ENCODE measurements at regions not wholly inside any gene's neighbourhood (a gene's known extent, or its start where the extent isn't known, plus 50 kb on each side); places are given as distances from the start of the nearest gene placed in this dataset.

DNA sequence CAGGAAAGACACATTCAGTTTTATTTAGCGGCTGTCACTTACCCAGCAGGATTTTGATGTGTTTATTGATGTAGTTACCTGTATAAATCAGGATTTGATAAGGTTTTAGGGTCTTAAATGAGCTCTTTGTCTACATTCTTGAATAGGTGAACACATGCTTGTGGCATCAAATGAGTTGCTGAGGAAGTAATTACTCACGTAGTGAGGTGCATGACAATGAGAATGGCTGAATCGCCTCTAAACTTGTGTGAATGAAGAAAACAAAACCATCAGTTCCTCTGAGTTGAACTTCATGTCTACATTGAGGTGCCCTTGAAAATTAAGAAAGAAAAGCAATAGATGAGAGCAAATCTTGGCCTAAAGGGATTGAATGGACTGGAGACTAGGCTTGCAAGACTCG lies 245.6 kb upstream of the SATB1 start:
- no peak for DNase-seq (ENCODE audit: low spot score)

DNA sequence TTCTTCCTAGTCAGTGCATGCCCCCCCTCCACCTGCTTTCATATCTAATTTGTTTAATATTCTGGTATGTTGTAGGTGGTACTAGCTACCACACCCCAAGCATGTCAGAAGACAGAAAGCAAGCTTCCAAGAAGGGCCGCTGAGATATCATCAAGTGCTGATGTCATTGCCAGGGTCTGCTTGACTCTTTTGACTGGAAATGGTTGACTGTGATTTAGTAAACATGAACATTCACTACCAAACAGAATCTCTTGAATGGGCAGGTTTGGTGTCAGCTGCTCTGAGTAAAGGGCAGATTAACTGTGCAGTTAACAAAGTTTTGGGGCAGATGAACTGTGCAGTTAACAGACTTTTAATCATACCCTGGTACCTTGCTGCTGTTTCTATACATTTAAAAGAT lies 244.2 kb upstream of the SATB1 start:
- no peak for DNase-seq (ENCODE audit: low spot score)

DNA sequence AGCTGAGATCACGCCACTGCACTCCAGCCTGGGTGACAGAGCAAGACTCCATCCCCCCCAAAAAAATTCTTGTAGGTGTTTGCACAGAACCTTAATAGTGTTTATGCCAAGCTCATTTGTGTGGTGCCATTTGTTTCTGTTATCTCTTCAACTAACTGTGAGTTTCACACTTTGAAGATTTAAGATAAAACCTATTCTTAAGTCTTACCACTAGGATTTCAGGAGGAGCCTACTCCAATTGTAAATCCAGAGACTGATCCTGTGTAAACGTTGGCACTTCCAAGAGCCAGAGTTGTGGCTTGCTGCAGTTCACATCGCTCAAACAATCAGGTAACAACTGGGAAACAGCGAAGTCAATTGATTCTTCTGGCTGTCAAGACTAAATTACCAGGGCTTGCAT lies 242.4 kb upstream of the SATB1 start:
- DNase-seq (ENCODE audit: low spot score): no peak

DNA sequence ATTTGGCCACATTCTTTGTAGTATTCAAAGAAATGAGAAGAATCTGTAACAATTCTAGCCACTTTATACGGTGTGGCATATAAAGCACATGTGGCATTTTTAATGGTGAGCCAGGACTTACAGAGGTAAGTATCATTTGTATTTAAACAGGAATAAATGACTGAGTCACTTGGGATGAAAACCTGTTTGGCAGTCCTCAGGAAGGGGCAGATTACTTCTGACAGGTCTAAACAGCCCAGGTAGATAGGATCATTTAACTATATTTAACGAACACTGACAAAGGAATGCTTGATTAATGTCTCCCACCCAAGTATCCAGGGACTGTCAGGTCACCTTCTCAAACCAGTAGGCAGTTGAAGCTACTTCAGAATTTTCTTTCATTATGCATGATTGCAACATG lies 241.5 kb upstream of the SATB1 start:
- no peak for DNase-seq (ENCODE audit: low spot score)

DNA sequence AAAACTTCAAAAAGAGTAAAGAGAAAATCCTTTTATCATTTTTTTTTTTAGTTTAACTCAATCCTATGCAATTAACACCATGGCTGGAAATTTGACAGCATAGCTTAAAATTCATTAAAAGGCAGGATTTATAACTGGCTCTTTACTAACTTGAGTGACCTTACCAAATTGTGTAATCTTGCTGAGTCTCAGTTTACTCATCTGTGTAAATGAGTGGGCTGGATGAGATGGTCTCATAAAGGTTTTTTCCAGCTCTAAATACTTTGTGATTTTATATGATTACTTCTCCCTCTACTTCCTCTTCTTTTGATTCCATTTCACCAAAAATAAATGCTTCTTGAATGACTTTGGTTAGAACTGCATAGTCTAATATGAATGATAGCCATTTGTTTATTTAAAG lies 234.9 kb upstream of the SATB1 start:
- no peak for DNase-seq (ENCODE audit: low spot score)

DNA sequence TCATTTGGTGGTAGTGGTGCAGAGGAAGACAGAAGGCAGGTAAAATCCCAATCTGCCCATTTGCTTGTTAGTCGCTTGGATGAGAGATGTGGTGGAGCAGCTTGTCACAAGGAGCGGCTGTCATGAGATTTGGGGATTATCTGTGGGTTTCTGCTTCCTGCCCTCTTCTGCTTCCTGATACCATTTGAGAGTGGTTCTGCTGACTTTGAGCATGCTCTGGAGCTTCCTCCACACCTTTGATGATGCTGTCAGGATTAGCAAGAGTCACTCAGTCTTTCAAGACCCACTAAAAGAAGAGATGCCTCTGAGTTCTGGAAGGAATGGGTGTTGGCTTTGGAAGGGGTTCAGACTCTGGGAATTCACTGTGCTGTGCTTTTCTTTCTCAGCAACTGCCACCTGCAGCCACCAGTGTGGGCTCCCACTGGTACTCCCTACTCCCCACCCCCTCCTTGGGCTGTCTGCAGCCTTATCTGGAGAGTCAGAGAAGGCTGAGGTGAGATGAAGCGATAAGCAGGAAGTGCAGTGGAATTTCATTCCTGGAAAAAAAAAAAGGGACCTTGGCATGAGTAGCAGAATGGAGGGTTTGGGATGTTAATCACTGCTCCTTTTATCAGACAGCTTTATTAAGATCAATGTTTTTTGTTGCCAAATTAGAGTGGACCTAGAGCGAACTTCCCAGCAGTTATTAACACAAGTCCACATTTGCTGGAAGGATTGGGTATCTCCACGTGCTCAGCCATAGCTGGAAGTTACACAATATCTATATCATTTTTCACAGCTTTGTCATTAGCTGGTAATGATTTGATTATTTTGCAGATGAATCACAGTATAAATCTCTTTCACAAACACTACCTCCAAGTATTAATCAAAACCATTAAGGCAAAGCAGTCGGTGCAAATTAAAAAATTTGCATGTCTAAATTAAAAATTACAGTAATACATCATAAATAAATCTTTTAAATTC lies 233.0 kb upstream of the SATB1 start:
- DNase-seq (ENCODE audit: low spot score): no peak

DNA sequence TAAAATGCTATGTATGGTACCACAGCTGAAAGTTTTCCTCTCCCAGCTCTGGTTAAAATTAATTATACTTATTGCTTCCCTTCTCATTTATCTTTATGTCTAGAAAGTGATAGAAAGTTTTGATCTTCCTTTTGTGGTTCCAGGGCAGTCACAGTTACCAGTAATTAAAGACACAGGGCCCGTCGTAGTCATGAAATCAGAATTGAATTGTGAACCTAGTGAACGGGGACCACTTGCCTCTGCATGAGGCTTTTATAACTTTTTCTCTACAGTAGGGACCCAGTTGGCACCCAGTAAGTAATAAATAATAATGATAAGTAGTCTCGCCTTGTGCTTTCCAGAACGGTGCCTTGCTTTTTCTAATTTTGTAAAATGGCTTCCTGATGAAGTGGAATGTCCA lies 231.7 kb upstream of the SATB1 start:
- DNase-seq (ENCODE audit: low spot score): no peak

DNA sequence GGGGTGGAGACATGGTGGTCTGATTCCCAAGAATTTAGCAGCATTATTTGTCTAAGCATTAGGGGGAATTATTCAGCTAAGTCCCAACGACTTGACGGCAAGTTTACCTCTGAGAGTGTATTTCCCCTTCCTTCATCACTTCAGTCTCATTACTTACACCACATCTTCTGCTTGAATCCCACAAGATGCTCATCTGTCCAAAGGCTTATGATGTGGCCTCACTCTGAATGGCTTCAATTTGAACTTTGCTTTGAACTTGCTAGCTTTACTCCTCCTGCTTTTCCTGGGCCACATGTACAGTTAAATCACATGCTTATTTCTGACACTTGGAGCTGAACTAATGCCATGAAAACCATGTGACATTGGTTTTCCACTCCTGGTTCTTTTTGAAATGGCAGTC lies 231.3 kb upstream of the SATB1 start:
- DNase-seq (ENCODE audit: low spot score): no peak

DNA sequence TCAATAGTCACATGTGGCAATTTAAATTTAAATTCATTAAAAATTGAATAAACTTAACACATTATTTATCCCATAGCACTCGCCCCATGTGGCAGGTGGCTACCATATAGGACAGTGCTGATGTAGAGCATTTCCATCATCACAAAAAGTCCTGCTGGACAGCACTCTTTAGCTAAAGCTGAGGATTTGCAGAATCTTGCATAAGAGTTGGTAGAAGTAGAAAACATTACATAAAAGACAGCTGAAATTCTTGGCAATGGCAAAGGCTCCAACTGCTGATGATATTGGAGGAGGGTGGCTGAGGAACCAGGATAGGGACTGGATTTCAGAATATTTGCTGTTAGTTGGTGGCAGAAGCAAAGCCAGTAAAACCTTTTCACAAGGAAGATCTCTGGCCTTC lies 230.7 kb upstream of the SATB1 start:
- DNase-seq (ENCODE audit: low spot score): no peak

DNA sequence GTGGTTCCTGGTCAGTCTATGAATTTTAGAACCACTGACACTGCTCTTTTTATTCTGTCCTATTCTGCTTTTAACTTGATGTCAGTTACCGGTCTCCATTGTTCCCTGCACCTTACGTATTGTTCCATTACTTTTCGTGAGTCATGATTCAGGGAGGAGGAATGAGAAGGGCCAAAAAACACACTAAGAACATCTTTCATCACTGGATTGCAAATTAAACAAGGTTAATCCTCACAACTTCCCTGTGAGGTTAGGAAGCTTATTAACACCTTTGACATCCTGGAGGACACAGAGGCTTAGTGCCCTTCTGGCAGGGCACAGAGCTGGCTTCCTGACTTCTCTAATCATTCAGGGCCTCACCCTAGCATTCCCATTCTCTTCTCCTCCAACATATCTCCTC lies 227.6 kb upstream of the SATB1 start:
- no peak for DNase-seq (ENCODE audit: low spot score)

DNA sequence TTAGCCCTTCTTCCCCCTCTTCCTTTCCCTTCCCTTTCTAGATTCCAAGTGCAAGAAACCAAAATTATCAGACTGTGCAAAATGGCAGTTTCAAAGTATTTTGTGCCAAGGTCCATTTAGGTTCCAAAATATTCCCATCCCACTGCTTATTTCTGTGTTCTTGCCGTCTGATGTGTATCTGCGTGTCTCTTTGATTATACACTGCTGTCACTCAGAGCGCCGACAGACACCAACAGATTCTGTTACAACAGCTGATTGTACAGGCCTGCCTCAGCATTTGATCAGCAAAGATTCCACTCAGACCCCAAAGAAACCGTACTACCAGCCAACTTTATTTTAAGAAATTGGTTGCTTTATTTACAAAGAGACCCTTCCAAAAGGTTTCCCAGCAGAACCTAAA lies 225.6 kb upstream of the SATB1 start:
- no peak for DNase-seq (ENCODE audit: low spot score)

DNA sequence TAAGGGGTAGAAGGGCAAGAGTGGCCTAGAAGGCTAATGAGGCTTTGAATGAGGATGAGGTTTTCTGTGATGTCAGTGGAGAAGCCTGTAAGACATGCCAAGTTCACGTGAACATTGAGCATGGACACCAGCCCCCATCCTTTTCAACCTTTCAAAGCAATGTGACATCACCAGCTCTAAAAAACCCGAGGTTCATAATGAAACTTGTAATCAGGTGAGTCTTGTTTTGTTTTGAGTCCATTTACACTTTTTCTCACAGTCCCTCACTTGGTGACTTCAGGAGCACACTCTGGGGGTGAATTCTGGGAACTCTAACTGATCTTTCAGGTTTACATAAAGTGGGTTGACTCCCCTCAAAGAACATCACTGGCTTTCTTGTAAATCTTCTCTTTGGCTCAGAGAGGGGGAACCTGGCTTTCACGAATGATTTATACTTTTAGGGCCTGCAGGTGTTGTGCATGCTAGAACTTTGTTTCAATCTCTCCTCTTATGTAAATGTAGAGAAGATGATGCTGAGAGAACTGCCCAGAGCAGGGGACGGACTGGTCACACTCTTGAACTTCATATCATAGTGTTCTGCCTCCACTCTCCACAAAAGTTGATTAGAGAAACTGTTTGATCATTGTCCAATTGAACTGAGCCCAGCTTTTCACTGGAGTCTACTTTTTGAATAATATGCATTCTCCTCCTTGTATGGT lies 224.7 kb upstream of the SATB1 start:
- no peak for DNase-seq (ENCODE audit: low spot score)

DNA sequence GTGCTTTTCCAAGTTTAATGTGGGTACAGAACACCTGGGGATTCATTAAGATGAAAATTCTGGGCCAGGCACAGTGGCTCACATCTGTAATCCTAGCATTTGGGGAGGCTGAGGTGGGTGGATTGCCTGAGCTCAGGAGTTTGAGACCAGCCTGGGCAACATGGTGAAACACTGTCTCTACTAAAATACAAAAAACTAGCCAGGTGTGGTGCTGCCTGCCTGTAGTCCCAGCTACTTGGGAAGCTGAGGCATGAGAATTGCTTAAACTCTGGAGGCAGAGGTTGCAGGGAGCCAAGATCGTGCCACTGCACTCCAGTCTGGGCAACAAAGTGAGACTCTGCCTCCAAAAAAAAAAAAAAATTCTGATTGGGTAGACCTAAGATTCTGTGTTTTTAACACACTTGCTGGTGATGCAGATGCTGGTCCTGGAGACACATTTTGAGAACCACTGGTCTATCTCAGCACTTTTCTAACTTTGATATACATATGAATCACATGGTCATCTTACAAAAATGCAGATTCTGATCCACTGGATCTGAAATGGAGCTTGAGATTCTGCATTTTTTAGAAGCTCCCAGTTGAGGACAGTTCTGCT lies 223.8 kb upstream of the SATB1 start:
- DNase-seq (ENCODE audit: low spot score): no peak

DNA sequence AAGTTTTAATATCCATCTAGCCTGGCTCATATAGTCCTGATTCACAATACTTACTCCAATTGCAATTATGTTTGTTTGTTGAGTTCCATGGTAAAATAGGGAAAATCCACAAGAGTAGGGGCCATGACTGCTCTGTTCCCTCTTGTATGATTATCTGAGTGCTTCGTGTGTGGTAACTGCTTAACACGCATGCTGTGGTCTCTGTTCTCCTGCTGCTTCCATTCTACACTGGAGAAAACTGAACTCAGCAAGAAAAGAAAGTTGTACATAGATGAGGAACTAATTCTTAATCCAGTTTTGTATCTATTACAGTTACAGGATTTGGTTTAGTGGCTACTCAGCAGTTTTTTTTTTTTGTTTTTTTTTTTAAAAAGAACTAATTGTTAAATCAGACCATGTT lies 223.0 kb upstream of the SATB1 start:
- no peak for DNase-seq (ENCODE audit: low spot score)

DNA sequence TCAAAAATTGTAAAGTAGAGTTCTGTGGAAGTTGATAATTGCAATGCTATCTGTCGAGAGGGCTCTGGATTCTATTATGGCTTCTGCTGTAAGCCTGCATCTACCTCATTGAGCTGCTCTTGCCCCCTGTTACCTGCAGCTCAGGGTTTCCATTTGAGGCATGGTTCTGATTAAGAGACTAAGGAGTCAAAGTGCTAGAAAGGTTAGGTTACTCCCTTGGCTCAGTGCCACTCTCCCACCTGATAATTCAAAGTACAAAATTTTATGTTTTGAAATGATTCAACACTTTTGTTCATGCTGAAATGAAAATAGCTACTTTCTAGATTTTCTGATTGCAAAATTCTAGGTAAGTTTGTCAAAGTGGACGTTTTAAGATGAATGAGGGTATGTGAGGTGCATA lies 220.5 kb upstream of the SATB1 start:
- DNase-seq (ENCODE audit: low spot score): no peak

DNA sequence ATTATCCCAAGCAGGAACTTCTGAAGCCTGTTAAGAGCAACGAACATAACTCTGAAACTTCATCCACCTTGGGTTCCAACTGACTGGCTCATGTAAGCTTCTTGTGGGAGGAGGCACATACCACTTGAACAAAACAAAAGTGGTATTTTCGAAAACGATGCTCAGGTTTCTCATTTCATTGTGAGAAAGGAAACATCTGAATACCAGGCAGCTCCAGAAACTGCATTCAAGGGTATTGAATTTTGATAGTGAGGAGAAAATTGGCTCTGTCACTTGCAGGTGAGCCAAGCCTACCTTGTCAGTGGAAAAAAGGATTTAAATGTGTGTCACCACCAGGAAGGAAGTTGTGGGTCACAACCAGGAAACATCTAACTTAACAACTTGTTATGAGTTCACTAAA lies 218.1 kb upstream of the SATB1 start:
- DNase-seq (ENCODE audit: low spot score): no peak

DNA sequence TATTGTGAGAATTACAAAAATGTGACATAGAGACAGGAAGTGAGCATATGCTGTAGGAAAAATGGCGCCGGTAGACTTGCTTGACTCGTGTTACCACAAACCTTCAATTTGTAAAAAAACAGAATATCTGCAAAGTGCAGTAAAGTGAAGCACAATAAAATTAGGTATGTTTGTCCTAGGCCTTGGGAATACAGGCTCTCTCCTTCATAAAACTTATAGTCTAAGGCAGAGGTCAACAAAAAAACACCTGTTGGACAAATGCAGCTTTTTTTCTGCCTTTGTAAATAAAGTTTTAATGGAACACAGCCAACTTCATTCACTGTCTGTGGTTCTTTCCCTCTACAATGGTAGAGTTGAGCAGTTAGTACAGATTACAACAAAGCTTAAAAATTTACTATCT lies 216.8 kb upstream of the SATB1 start:
- no peak for DNase-seq (ENCODE audit: low spot score)

DNA sequence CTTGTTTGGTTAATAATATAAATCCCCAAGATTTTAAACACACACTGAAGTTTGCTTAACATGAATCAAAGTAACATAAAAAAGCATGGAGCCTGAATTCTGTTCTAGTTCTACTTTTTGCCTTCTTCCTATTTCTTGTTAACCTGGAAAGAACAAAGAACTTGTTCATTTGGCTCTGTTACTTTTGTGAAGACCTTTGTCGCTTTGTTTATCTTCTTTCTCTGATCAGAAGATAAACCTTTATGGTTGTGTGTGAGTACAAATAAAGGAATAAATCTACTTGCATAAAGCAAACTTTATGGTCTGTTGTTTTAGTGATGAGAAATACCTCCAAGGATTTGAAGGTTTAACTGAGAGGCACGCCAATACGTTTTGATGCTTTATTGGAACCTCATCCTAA lies 210.1 kb upstream of the SATB1 start:
- no peak for DNase-seq (ENCODE audit: low spot score)

DNA sequence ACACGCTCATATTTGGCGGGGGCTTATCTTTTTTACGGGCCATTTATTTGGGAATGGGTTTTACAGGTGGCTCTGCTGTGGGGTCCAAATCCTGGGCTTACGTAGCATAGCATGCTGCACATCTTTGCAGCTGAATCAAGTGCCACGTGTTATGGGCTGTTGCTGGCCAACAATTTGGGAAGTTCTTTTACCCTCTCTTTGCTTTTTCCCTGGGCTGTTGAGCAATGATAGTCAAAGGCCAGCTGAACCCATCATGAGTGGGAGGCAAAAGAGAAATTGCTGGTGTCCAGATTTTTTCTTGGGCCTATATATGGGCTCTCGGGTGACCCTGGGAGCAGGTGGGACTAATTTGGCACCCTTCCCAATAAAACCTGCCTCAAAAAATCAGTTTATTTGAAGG lies 209.3 kb upstream of the SATB1 start:
- no peak for DNase-seq (ENCODE audit: low spot score)

DNA sequence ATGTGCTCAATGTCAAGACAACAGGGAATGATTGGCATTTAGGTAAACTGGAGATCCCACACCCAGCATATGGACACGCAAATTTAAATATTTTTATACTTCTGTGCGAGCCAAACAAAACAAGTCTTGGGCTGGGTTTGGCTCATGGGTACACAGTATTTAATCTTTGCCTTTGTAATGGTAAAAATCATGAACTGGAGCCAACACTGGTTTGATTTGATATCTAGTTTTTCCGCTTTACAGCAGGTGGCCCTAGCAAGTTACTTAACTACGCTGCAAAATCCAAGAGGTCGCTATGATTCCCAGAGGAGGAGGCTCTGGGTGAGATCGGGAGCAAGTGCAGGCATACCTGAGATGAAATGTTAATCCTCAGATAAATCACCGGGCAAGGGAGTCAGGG lies 207.9 kb upstream of the SATB1 start:
- no peak for DNase-seq (ENCODE audit: low spot score)

DNA sequence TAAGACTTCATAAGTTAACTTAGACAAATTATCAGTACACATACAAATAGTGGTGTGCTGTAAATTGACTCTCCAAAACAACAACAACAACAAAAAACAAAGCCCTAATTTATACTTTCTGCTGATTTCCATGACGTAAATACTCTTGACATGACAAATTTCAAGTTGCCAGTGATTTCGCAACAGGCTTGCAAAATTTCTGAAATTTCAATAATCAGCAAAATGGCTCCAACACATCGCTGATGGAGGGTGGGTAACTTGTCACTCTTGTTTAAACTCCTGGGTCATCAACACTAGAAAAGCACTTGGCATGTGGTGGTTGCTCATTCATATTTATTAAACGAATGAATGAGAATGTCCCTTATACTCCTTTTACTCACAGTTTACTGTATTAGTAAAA lies 205.2 kb upstream of the SATB1 start:
- no peak for DNase-seq (ENCODE audit: low spot score)

DNA sequence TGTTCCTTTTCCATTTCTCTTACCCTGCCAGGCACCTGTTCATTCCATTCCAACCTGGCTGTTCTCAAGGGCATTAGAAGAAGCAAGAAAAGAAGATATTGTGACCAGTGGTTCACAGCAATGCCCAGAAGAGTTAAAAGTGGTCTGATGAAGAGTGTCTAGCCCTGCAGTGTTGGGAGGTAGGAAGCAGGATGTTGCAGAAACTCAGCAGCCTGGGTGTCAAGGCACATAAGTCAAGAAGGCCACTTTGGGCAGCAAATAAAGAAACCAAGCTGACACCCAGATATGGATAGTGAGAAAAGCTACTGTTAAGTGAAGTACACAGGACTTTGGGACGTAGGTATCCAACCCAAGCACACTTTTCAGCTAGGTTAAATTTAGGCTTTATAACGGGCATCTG lies 199.9 kb upstream of the SATB1 start:
- DNase-seq (ENCODE audit: low spot score): no peak

DNA sequence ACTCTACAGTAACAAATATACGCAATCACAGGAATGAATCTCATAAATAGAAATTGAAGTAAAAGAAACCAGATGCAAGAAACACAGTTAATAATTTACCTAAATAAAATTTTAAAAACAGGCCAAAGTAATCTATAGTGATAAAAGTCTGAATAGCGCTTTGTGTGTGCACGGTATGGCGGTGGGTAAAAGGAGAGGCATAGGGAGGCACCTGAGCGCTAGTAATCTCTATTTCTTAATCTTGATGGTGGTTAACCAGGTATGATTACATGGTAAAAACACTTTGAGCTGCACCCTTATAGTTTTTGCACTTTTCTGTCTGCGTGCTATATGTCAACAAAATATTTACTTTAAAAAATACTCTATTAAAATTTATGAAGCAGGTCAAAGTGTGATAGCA lies 198.1 kb upstream of the SATB1 start:
- DNase-seq (ENCODE audit: low spot score): no peak
